Stomach smooth muscle (tissue), 2 donors: ENCODE measurements at regions not wholly inside any gene's neighbourhood (a gene's known extent, or its start where the extent isn't known, plus 50 kb on each side); places are given as distances from the start of the nearest gene placed in this dataset.
"Not testable (repeated sequence)": the region's sequence is repeated elsewhere in the genome, so short reads cannot be mapped to it uniquely, and the experiment has no call there.

ENCODE experiments used
- H3K27ac ChIP-seq: one replicate; pipeline ENCODE4 v1.7.0; 2013; ENCODE audit warnings: mild to moderate bottlenecking, low read length, inconsistent platforms
- H3K27me3 ChIP-seq, 2 donors: one replicate each; pipeline ENCODE4 v1.7.0; 2013; ENCODE audit warnings: low read length in 2 of 2; ENCODE audit not compliant: insufficient read depth in 2 of 2, control insufficient read depth in 1 of 2
- H3K36me3 ChIP-seq, 2 donors: one replicate each; pipeline ENCODE4 v1.7.0; 2013; ENCODE audit warnings: low read length in 2 of 2; ENCODE audit not compliant: control insufficient read depth in 2 of 2, insufficient read depth in 2 of 2
- H3K4me1 ChIP-seq: one replicate; pipeline ENCODE4 v1.7.0; 2013; ENCODE audit warnings: low read length; ENCODE audit not compliant: control insufficient read depth, insufficient read depth
- H3K4me3 ChIP-seq, 2 donors: one replicate each; pipeline ENCODE4 v1.7.0; 2013; ENCODE audit warnings: low read length in 2 of 2
- H3K9ac ChIP-seq, 2 donors: one replicate each; pipeline ENCODE4 v1.7.0; 2013; ENCODE audit warnings: low read length in 2 of 2, mild to moderate bottlenecking in 1 of 2
- H3K9me3 ChIP-seq, 2 donors: one replicate each; pipeline ENCODE4 v1.7.0; 2013; ENCODE audit warnings: low read length in 2 of 2; ENCODE audit not compliant: control insufficient read depth in 2 of 2
- donor health status: healthy.
- donor health status: Pancreatic carcinoma.

GRCh38 chr10:118805146-118805545 is 50.4 kb upstream of the CACUL1 start:
- H3K9me3 ChIP-seq: no peaks in the 10 kb centered on the region
- H3K36me3 ChIP-seq: no peaks in the 10 kb centered on the region
- no peak overlapping the region for H3K4me3 ChIP-seq
- H3K27ac ChIP-seq: no peak overlapping the region
- H3K27me3 ChIP-seq: peaks cover 0 to 2% of the 10 kb centered on the region in 2 donors
- H3K4me1 ChIP-seq: no peaks in the 10 kb centered on the region
- H3K9ac ChIP-seq: no peak overlapping the region

- H3K4me3 ChIP-seq: no peak overlapping the region
- H3K27ac ChIP-seq: no peak overlapping the region
- no peaks in the 10 kb centered on the region for H3K9me3 ChIP-seq
- no peaks in the 10 kb centered on the region for H3K4me1 ChIP-seq
- H3K36me3 ChIP-seq: no peaks in the 10 kb centered on the region
- H3K9ac ChIP-seq: no peak overlapping the region
- H3K27me3 ChIP-seq: peaks cover 0 to 2% of the 10 kb centered on the region in 2 donors
Measured at GRCh38 chr10:118807512-118808305, 52.9 kb upstream of the CACUL1 start.

- H3K27me3 ChIP-seq: peaks cover 0 to 2% of the 10 kb centered on the region in 2 donors
- H3K36me3 ChIP-seq: no peaks in the 10 kb centered on the region
- no peaks in the 10 kb centered on the region for H3K9me3 ChIP-seq
- H3K4me3 ChIP-seq: no peak overlapping the region
- no peaks in the 10 kb centered on the region for H3K4me1 ChIP-seq
- no peak overlapping the region for H3K9ac ChIP-seq
- no peak overlapping the region for H3K27ac ChIP-seq
Measured at GRCh38 chr10:118808601-118809356, 54.0 kb upstream of the CACUL1 start.

- Histone ChIP-seq H3K36me3 (no peaks in the 10 kb centered on the region), H3K27me3 (peaks cover 0 to 2% of the 10 kb centered on the region in 2 donors), H3K27ac (no peak overlapping the region), H3K4me1 (no peaks in the 10 kb centered on the region), H3K9me3 (no peaks in the 10 kb centered on the region), H3K4me3 (no peak overlapping the region), H3K9ac (no peak overlapping the region)
Measured at GRCh38 chr10:118809357-118810220, 54.8 kb upstream of the CACUL1 start.

GRCh38 chr10:118810796-118811505 is 56.2 kb upstream of the CACUL1 start:
- no peaks in the 10 kb centered on the region for H3K4me1 ChIP-seq
- H3K27ac ChIP-seq: no peak overlapping the region
- H3K9me3 ChIP-seq: peaks cover 0 to 4% of the 10 kb centered on the region in 2 donors
- peaks cover 0 to 2% of the 10 kb centered on the region in 2 donors for H3K27me3 ChIP-seq
- no peak overlapping the region for H3K9ac ChIP-seq
- H3K36me3 ChIP-seq: no peaks in the 10 kb centered on the region
- H3K4me3 ChIP-seq: no peak overlapping the region

GRCh38 chr10:118811675-118812392 is 57.1 kb upstream of the CACUL1 start:
- Histone ChIP-seq H3K4me1 (no peaks in the 10 kb centered on the region), H3K4me3 (no peak overlapping the region)

GRCh38 chr10:118812393-118812740 is 57.6 kb upstream of the CACUL1 start:
- H3K4me3 ChIP-seq: no peak overlapping the region
- no peaks in the 10 kb centered on the region for H3K4me1 ChIP-seq
- H3K36me3 ChIP-seq: no peaks in the 10 kb centered on the region
- no peak overlapping the region for H3K27ac ChIP-seq
- no peak overlapping the region for H3K9ac ChIP-seq
- H3K9me3 ChIP-seq: peaks cover 0 to 4% of the 10 kb centered on the region in 2 donors
- peaks cover 0 to 2% of the 10 kb centered on the region in 2 donors for H3K27me3 ChIP-seq

More at GRCh38 chr10:118811675-118812392, 57.1 kb upstream of the CACUL1 start:
- H3K9ac ChIP-seq: no peak overlapping the region
- peaks cover 0 to 2% of the 10 kb centered on the region in 2 donors for H3K27me3 ChIP-seq
- H3K36me3 ChIP-seq: no peaks in the 10 kb centered on the region
- H3K9me3 ChIP-seq: peaks cover 0 to 4% of the 10 kb centered on the region in 2 donors
- no peak overlapping the region for H3K27ac ChIP-seq

GRCh38 chr10:118813001-118813400 is 58.2 kb upstream of the CACUL1 start:
- H3K36me3 ChIP-seq, H3K27me3 ChIP-seq, H3K4me3 ChIP-seq, H3K9ac ChIP-seq, H3K27ac ChIP-seq, H3K9me3 ChIP-seq, H3K4me1 ChIP-seq: not testable (repeated sequence)

- Histone ChIP-seq H3K4me1 (no peaks in the 10 kb centered on the region), H3K9ac (no peak overlapping the region), H3K9me3 (peaks cover 0 to 4% of the 10 kb centered on the region in 2 donors), H3K36me3 (no peaks in the 10 kb centered on the region), H3K27me3 (no peaks in the 10 kb centered on the region), H3K4me3 (no peak overlapping the region), H3K27ac (no peak overlapping the region)
Measured at GRCh38 chr10:118816471-118817168, 61.9 kb upstream of the CACUL1 start.
